Skeletal muscle tissue (tissue), 3 donors: ENCODE measurements at regions not wholly inside any gene's neighbourhood (a gene's known extent, or its start where the extent isn't known, plus 50 kb on each side); places are given as distances from the start of the nearest gene placed in this dataset.

ENCODE experiments used
- H3K27ac ChIP-seq: one replicate; pipeline ENCODE4 v1.7.0; 2013; ENCODE audit warnings: mild to moderate bottlenecking, low read depth, low read length, inconsistent platforms
- H3K27me3 ChIP-seq, 3 donors: one replicate each; pipeline ENCODE4 v1.7.0; 2013; ENCODE audit warnings: low read length in 3 of 3; ENCODE audit not compliant: control insufficient read depth in 3 of 3, insufficient read depth in 3 of 3
- H3K36me3 ChIP-seq, 3 donors: one replicate each; pipeline ENCODE4 v1.7.0; 2013; ENCODE audit warnings: low read length in 3 of 3; ENCODE audit not compliant: control insufficient read depth in 3 of 3, insufficient read depth in 3 of 3
- H3K4me1 ChIP-seq, 3 donors: one replicate each; pipeline ENCODE4 v1.7.0; 2013; ENCODE audit warnings: low read length in 3 of 3, mild to moderate bottlenecking in 3 of 3; ENCODE audit not compliant: control insufficient read depth in 3 of 3, insufficient read depth in 3 of 3
- H3K4me3 ChIP-seq, 3 donors: one replicate each; pipeline ENCODE4 v1.7.0; 2013; ENCODE audit warnings: low read length in 3 of 3
- H3K9ac ChIP-seq, 3 donors: one replicate each; pipeline ENCODE4 v1.7.0; 2013; ENCODE audit warnings: low read length in 3 of 3, mild to moderate bottlenecking in 3 of 3, moderate library complexity in 2 of 3, low read depth in 1 of 3
- H3K9me3 ChIP-seq, 3 donors: one replicate each; pipeline ENCODE4 v1.7.0; 2013; ENCODE audit warnings: low read length in 3 of 3; ENCODE audit not compliant: control insufficient read depth in 3 of 3
- donor health status: Osteomylitis.

GRCh38 chr10:4068629-4069028 lies 283.6 kb upstream of the KLF6 start:
- Histone ChIP-seq H3K36me3 (no peaks in the 10 kb centered on the region), H3K27ac (no peak overlapping the region), H3K27me3 (no peaks in the 10 kb centered on the region), H3K9ac (no peak overlapping the region), H3K4me3 (no peak overlapping the region), H3K9me3 (no peaks in the 10 kb centered on the region), H3K4me1 (peaks cover 2 to 5% (median 3%) of the 10 kb centered on the region in 3 donors)

- H3K27me3 ChIP-seq, result no peaks in the 10 kb centered on the region
- H3K36me3 ChIP-seq, result no peaks in the 10 kb centered on the region
- peaks cover 2 to 5% (median 3%) of the 10 kb centered on the region in 3 donors for H3K4me1 ChIP-seq
- no peak overlapping the region for H3K4me3 ChIP-seq
- no peak overlapping the region for H3K9ac ChIP-seq
- no peaks in the 10 kb centered on the region for H3K9me3 ChIP-seq
- no peak overlapping the region for H3K27ac ChIP-seq
Measured at GRCh38 chr10:4067931-4068561, 283.0 kb upstream of the KLF6 start.

- H3K27ac ChIP-seq, result no peak overlapping the region
- no peaks in the 10 kb centered on the region for H3K9me3 ChIP-seq
- no peaks in the 10 kb centered on the region for H3K27me3 ChIP-seq
- no peak overlapping the region for H3K9ac ChIP-seq
- H3K36me3 ChIP-seq, result no peaks in the 10 kb centered on the region
- H3K4me1 ChIP-seq, result peaks cover 2 to 5% (median 3%) of the 10 kb centered on the region in 3 donors
- no peak overlapping the region for H3K4me3 ChIP-seq
Measured at GRCh38 chr10:4067531-4067930, 282.5 kb upstream of the KLF6 start.

- Histone ChIP-seq H3K9me3 (no peaks in the 10 kb centered on the region), H3K4me1 (peaks cover 2 to 5% (median 3%) of the 10 kb centered on the region in 3 donors), H3K27me3 (no peaks in the 10 kb centered on the region), H3K4me3 (no peak overlapping the region), H3K27ac (no peak overlapping the region), H3K9ac (no peak overlapping the region), H3K36me3 (no peaks in the 10 kb centered on the region)
Measured at GRCh38 chr10:4066581-4067390, 281.8 kb upstream of the KLF6 start.

GRCh38 chr10:4064489-4064888 lies 279.5 kb upstream of the KLF6 start:
- Histone ChIP-seq H3K36me3 (no peaks in the 10 kb centered on the region), H3K4me1 (peaks cover 2 to 14% (median 7%) of the 10 kb centered on the region in 3 donors), H3K27me3 (no peaks in the 10 kb centered on the region), H3K4me3 (no peak overlapping the region), H3K9ac (no peak overlapping the region), H3K27ac (no peak overlapping the region), H3K9me3 (no peaks in the 10 kb centered on the region)

- Histone ChIP-seq H3K36me3 (no peaks in the 10 kb centered on the region), H3K4me3 (no peak overlapping the region), H3K27me3 (no peaks in the 10 kb centered on the region), H3K4me1 (peaks cover 0 to 10% (median 5%) of the 10 kb centered on the region in 3 donors), H3K9ac (no peak overlapping the region), H3K9me3 (no peaks in the 10 kb centered on the region), H3K27ac (no peak overlapping the region)
Measured at GRCh38 chr10:4063717-4064116, 278.7 kb upstream of the KLF6 start.

GRCh38 chr10:4062751-4063150 lies 277.7 kb upstream of the KLF6 start:
- no peak overlapping the region for H3K27ac ChIP-seq
- H3K4me3 ChIP-seq, result no peak overlapping the region
- no peaks in the 10 kb centered on the region for H3K9me3 ChIP-seq
- H3K9ac ChIP-seq, result no peak overlapping the region
- H3K27me3 ChIP-seq, result no peaks in the 10 kb centered on the region
- H3K4me1 ChIP-seq, result peaks cover 0 to 10% (median 5%) of the 10 kb centered on the region in 3 donors
- no peaks in the 10 kb centered on the region for H3K36me3 ChIP-seq

GRCh38 chr10:4062072-4062471 lies 277.1 kb upstream of the KLF6 start:
- no peak overlapping the region for H3K4me3 ChIP-seq
- H3K9me3 ChIP-seq, result no peaks in the 10 kb centered on the region
- no peak overlapping the region for H3K9ac ChIP-seq
- H3K4me1 ChIP-seq, result peaks cover 0 to 10% (median 5%) of the 10 kb centered on the region in 3 donors
- H3K27ac ChIP-seq, result no peak overlapping the region
- no peaks in the 10 kb centered on the region for H3K36me3 ChIP-seq
- H3K27me3 ChIP-seq, result no peaks in the 10 kb centered on the region

- Histone ChIP-seq H3K27me3 (no peaks in the 10 kb centered on the region), H3K9me3 (no peaks in the 10 kb centered on the region), H3K4me3 (no peak overlapping the region), H3K4me1 (peaks cover 0 to 10% (median 5%) of the 10 kb centered on the region in 3 donors), H3K27ac (peak overlapping the region; percentile 3), H3K36me3 (no peaks in the 10 kb centered on the region), H3K9ac (no peak overlapping the region)
Measured at GRCh38 chr10:4061441-4061951, 276.5 kb upstream of the KLF6 start.

- H3K27me3 ChIP-seq, result no peaks in the 10 kb centered on the region
- H3K4me1 ChIP-seq, result peaks cover 0 to 10% (median 5%) of the 10 kb centered on the region in 3 donors
- no peaks in the 10 kb centered on the region for H3K9me3 ChIP-seq
- no peak overlapping the region for H3K9ac ChIP-seq
- H3K4me3 ChIP-seq, result no peak overlapping the region
- H3K36me3 ChIP-seq, result no peaks in the 10 kb centered on the region
- H3K27ac ChIP-seq, result no peak overlapping the region
Measured at GRCh38 chr10:4059471-4060138, 274.6 kb upstream of the KLF6 start.
